Keratinocyte (primary cell): ENCODE measurements at regions not wholly inside any gene's neighbourhood (a gene's known extent, or its start where the extent isn't known, plus 50 kb on each side); places are given as distances from the start of the nearest gene placed in this dataset.

ENCODE experiments used
- DNase-seq: peaks from one replicate; pipeline ENCODE4 v3.0.0-alpha.2; 2011; ENCODE audit warnings: low read depth, missing footprints, low spot score
- FAIRE-seq: peaks from 2 replicates; lab custom pipeline; 2011; peaks lifted over from hg19 to GRCh38; lab: Jason Lieb, UNC
- H2AFZ ChIP-seq: 2 replicates; pipeline ENCODE4 v1.6.0; 2012; ENCODE audit warnings: low read length, control low read depth, inconsistent platforms; ENCODE audit not compliant: control insufficient read depth
- H3K27ac ChIP-seq: 2 replicates; pipeline ENCODE4 v1.5.1; 2011; ENCODE audit warnings: low read length; ENCODE audit not compliant: control insufficient read depth, insufficient read depth
- H3K27me3 ChIP-seq: 3 replicates; pipeline ENCODE4 v1.6.0; 2011; ENCODE audit warnings: low read length; ENCODE audit not compliant: control insufficient read depth, insufficient read depth; ENCODE audit errors: extremely low read depth
- H3K36me3 ChIP-seq, 2 experiments: 2 replicates in 1 of 2; 3 replicates in 1 of 2; pipeline ENCODE4 v1.5.1; 2011; ENCODE audit warnings: low read length in 2 of 2, mild to moderate bottlenecking in 1 of 2; ENCODE audit not compliant: control insufficient read depth in 2 of 2, insufficient read depth in 2 of 2; ENCODE audit errors: extremely low read depth in 1 of 2
- H3K4me1 ChIP-seq: 3 replicates; pipeline ENCODE4 v1.5.1; 2011; ENCODE audit warnings: low read length; ENCODE audit not compliant: control insufficient read depth, insufficient read depth; ENCODE audit errors: extremely low read depth
- H3K4me2 ChIP-seq: 3 replicates; pipeline ENCODE4 v1.6.0; 2011; ENCODE audit warnings: low read depth, low read length; ENCODE audit not compliant: control insufficient read depth, insufficient read depth; ENCODE audit errors: extremely low read depth
- H3K4me3 ChIP-seq, 3 experiments: fragments of 200-600 bp in 1 of 3; sonication (generic) in 1 of 3; 2 replicates in 2 of 3; 3 replicates in 1 of 3; pipeline ENCODE4 v1.5.1; 2011 to 2016; ENCODE audit warnings: low read length in 3 of 3, mild to moderate bottlenecking in 3 of 3, control low read depth in 2 of 3, inconsistent platforms in 1 of 3, low read depth in 1 of 3, mixed read lengths in 1 of 3, mixed run types in 1 of 3, moderate library complexity in 1 of 3; ENCODE audit not compliant: control insufficient read depth in 2 of 3, insufficient read depth in 2 of 3; ENCODE audit errors: extremely low read depth in 1 of 3
- H3K79me2 ChIP-seq: 2 replicates; pipeline ENCODE4 v1.6.0; 2012; ENCODE audit warnings: low read length; ENCODE audit not compliant: control insufficient read depth, insufficient read depth
- H3K9ac ChIP-seq: 3 replicates; pipeline ENCODE4 v1.6.0; 2011; ENCODE audit warnings: low read length; ENCODE audit not compliant: control insufficient read depth, insufficient read depth; ENCODE audit errors: extremely low read depth
- H3K9me1 ChIP-seq: 3 replicates; pipeline ENCODE4 v1.6.0; 2011; ENCODE audit warnings: low read length; ENCODE audit not compliant: control insufficient read depth, insufficient read depth; ENCODE audit errors: extremely low read depth
- H3K9me3 ChIP-seq: 2 replicates; pipeline ENCODE4 v1.5.1; 2012; ENCODE audit warnings: low read depth, low read length; ENCODE audit not compliant: control insufficient read depth
- H4K20me1 ChIP-seq: 3 replicates; pipeline ENCODE4 v1.6.0; 2011; ENCODE audit warnings: low read length; ENCODE audit not compliant: control insufficient read depth, insufficient read depth; ENCODE audit errors: extremely low read depth
- CTCF ChIP-seq, 3 experiments: IDR thresholded peaks in 1 of 3; conservative IDR thresholded peaks in 1 of 3; optimal IDR thresholded peaks in 1 of 3; 2 replicates in 2 of 3; 3 replicates in 1 of 3; pipeline versions ENCODE3 to v1.5.1; 2011; ENCODE audit warnings: low read length in 3 of 3, mild to moderate bottlenecking in 3 of 3, moderate library complexity in 2 of 3, control low read depth in 1 of 3, inconsistent platforms in 1 of 3; ENCODE audit not compliant: insufficient read depth in 2 of 3; ENCODE audit errors: extremely low read depth in 1 of 3
- EZH2 ChIP-seq: IDR thresholded peaks from one replicate; pipeline ENCODE4 v1.6.1; 2012; ENCODE audit warnings: inconsistent platforms, mild to moderate bottlenecking, low read length, moderate library complexity
- dilution Hi-C: fragments of 300-500 bp; cut with MboI; formaldehyde crosslinking; loops from one replicate; pipeline ENCODE4 v1.7.0; 2020; ENCODE audit warnings: low sequenced_read_pairs; ENCODE audit not compliant: extremely low pct_ligation_motif_present

- no peak overlapping the region for H3K9ac ChIP-seq
- no peaks in the 10 kb centered on the region for H3K36me3 ChIP-seq
- peaks cover under 1% of the 10 kb centered on the region for H3K4me1 ChIP-seq
- FAIRE-seq: no peak
- DNase-seq: no peak
- H3K9me1 ChIP-seq: no peaks in the 10 kb centered on the region
- H2AFZ ChIP-seq: no peak overlapping the region
- dilution Hi-C loops: no loop called here
- no peak overlapping the region for H3K4me3 ChIP-seq
- H3K9me3 ChIP-seq: no peaks in the 10 kb centered on the region
- H3K27ac ChIP-seq: no peak overlapping the region
- H3K4me2 ChIP-seq: no peak overlapping the region
- TF ChIP-seq EZH2 (no peak), CTCF (optimal IDR thresholded peaks at IDR 0.05 in 1 of 3, IDR thresholded peaks at IDR 0.05 in 1 of 3, conservative IDR thresholded peaks at IDR 0.05 in 1 of 3; ENCODE audit: extremely low read depth in 1 of 3, insufficient read depth in 2 of 3, low read length in 3 of 3) (no peak)
- no peaks in the 10 kb centered on the region for H4K20me1 ChIP-seq
- H3K79me2 ChIP-seq: no peaks in the 10 kb centered on the region
- no peaks in the 10 kb centered on the region for H3K27me3 ChIP-seq
These were observed 101.8 kb upstream of the SULF2 start for GRCh38 chr20:47887064-47887463.

GRCh38 chr20:47886454-47887041, 101.3 kb upstream of the SULF2 start:
- no peaks in the 10 kb centered on the region for H3K9me3 ChIP-seq
- dilution Hi-C loops: no loop called here

More at GRCh38 chr20:47886454-47887041, 101.3 kb upstream of the SULF2 start:
- Histone ChIP-seq H2AFZ (no peak overlapping the region), H3K4me1 (no peaks in the 10 kb centered on the region), H3K27ac (no peak overlapping the region), H3K27me3 (no peaks in the 10 kb centered on the region), H4K20me1 (no peaks in the 10 kb centered on the region), H3K36me3 (no peaks in the 10 kb centered on the region), H3K79me2 (no peaks in the 10 kb centered on the region), H3K4me2 (no peak overlapping the region), H3K4me3 (no peak overlapping the region), H3K9me1 (no peaks in the 10 kb centered on the region), H3K9ac (no peak overlapping the region)
- no peak for TF ChIP-seq CTCF (optimal IDR thresholded peaks at IDR 0.05 in 1 of 3, IDR thresholded peaks at IDR 0.05 in 1 of 3, conservative IDR thresholded peaks at IDR 0.05 in 1 of 3; ENCODE audit: extremely low read depth in 1 of 3, insufficient read depth in 2 of 3, low read length in 3 of 3)
- TF ChIP-seq EZH2: no peak
- DNase-seq (no peak), FAIRE-seq (no peak)
